G401 (cell line): ENCODE measurements at regions not wholly inside any gene's neighbourhood (a gene's known extent, or its start where the extent isn't known, plus 50 kb on each side); places are given as distances from the start of the nearest gene placed in this dataset.

ENCODE experiments used
- DNase-seq: peaks from one replicate; pipeline ENCODE4 v3.0.0-alpha.2; 2015; ENCODE audit warnings: low spot score
- in situ Hi-C: cut with HindIII; loops from 2 replicates; pipeline ENCODE4 v1.10.0; 2016; ENCODE audit warnings: low sequenced_read_pairs, mixed read lengths

- no peak for DNase-seq
- in situ Hi-C loops: no loop called here
These were observed 102.5 kb upstream of the PRICKLE1 start for GRCh38 chr12:42691991-42692557.

- in situ Hi-C loops: no loop called here
- DNase-seq: no peak
These were observed 100.7 kb upstream of the PRICKLE1 start for GRCh38 chr12:42690264-42690663.

GRCh38 chr12:42689699-42690098, 100.2 kb upstream of the PRICKLE1 start:
- no peak for DNase-seq
- in situ Hi-C loops: no loop called here

GRCh38 chr12:42686514-42687172, 97.1 kb upstream of the PRICKLE1 start:
- DNase-seq: no peak
- in situ Hi-C loops: no loop called here

GRCh38 chr12:42684802-42685071, 95.2 kb upstream of the PRICKLE1 start:
- in situ Hi-C loops: no loop called here
- DNase-seq: no peak

GRCh38 chr12:42683933-42684801, 94.6 kb upstream of the PRICKLE1 start:
- DNase-seq: no peak
- in situ Hi-C loops: no loop called here

- DNase-seq: no peak
- in situ Hi-C loops: no loop called here
These were observed 93.7 kb upstream of the PRICKLE1 start for GRCh38 chr12:42683266-42683665.

- in situ Hi-C loops: no loop called here
- DNase-seq: no peak
These were observed 89.9 kb upstream of the PRICKLE1 start for GRCh38 chr12:42679466-42679865.

- in situ Hi-C loops: no loop called here
- DNase-seq: no peak
These were observed 87.9 kb upstream of the PRICKLE1 start for GRCh38 chr12:42677461-42677860.

- in situ Hi-C loops: no loop called here
- DNase-seq: no peak
These were observed 84.0 kb upstream of the PRICKLE1 start for GRCh38 chr12:42673535-42673934.

- in situ Hi-C loops: no loop called here
- no peak for DNase-seq
These were observed 81.2 kb upstream of the PRICKLE1 start for GRCh38 chr12:42670719-42671118.

GRCh38 chr12:42669553-42669952, 80.0 kb upstream of the PRICKLE1 start:
- in situ Hi-C loops: no loop called here
- DNase-seq: no peak

GRCh38 chr12:42666671-42667243, 77.2 kb upstream of the PRICKLE1 start:
- DNase-seq: no peak
- in situ Hi-C loops: no loop called here

GRCh38 chr12:42663621-42664020, 74.1 kb upstream of the PRICKLE1 start:
- DNase-seq: no peak
- in situ Hi-C loops: no loop called here

GRCh38 chr12:42660968-42661937, 71.7 kb upstream of the PRICKLE1 start:
- in situ Hi-C loops: no loop called here
- no peak for DNase-seq

GRCh38 chr12:42660117-42660516, 70.6 kb upstream of the PRICKLE1 start:
- in situ Hi-C loops: no loop called here
- DNase-seq: no peak

GRCh38 chr12:42652048-42652447, 62.5 kb upstream of the PRICKLE1 start:
- in situ Hi-C loops: no loop called here
- DNase-seq: peak; percentile 2

- no peak for DNase-seq
- in situ Hi-C loops: no loop called here
These were observed 58.5 kb upstream of the PRICKLE1 start for GRCh38 chr12:42648061-42648460.

GRCh38 chr12:42643881-42644579, 54.5 kb upstream of the PRICKLE1 start:
- in situ Hi-C loops: no loop called here
- no peak for DNase-seq
